Activated effector memory CD4-positive, alpha-beta T cell treated with Interleukin-2 at 50 U/mL for 16 hours (primary cell): ENCODE measurements at regions not wholly inside any gene's neighbourhood (a gene's known extent, or its start where the extent isn't known, plus 50 kb on each side); places are given as distances from the start of the nearest gene placed in this dataset.
"Not testable (repeated sequence)": the region's sequence is repeated elsewhere in the genome, so short reads cannot be mapped to it uniquely, and the experiment has no call there.

Experiments used
- DNase-seq: peaks from one replicate; pipeline ENCODE4 v3.0.0-alpha.2; 2020

- DNase-seq = not testable (repeated sequence)
Observed at GRCh38 chr2:87360927-87361326, 339.3 kb upstream of the PLGLB1 start.

DNA sequence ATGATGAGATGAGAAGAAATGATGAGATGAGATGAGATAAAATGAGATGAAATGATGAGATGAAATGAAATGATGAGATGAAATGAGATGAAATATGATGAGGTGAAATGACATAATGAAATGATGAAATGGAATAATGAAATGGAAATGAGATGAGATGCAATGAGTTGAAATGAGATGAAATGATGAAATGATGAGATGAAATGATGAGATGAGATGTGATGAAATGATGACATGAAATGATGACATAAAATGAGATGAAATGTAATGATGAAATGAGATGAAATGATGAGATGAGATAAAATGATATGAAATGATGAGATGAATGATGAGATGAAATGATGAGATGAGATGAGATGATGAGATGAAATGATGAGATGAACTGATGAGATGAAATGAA is 340.2 kb upstream of the PLGLB1 start:
- DNase-seq = not testable (repeated sequence)

GRCh38 chr2:87364379-87364778 is 342.7 kb upstream of the PLGLB1 start:
- DNase-seq = not testable (repeated sequence)

DNA sequence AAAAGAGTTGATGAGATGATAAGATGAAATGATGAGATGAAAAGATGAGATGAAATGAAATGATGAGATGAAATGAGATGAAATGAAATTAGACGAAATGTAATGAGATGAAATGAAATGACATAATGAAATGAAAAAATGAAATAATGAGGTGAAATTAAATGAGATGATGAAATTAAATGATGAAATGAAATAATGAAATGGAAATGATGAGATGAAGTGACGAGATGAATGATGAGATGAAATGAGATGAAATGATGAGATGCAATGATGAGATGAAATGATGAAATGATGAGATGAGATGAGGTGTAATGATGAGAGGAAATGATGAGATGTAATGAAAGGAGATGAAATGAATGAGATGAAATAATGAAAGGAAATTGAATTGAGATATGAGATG is 343.4 kb upstream of the PLGLB1 start:
- DNase-seq = not testable (repeated sequence)

- not testable (repeated sequence) for DNase-seq
Observed at GRCh38 chr2:87386063-87386560, 361.8 kb upstream of the PLGLB2 start.

DNA sequence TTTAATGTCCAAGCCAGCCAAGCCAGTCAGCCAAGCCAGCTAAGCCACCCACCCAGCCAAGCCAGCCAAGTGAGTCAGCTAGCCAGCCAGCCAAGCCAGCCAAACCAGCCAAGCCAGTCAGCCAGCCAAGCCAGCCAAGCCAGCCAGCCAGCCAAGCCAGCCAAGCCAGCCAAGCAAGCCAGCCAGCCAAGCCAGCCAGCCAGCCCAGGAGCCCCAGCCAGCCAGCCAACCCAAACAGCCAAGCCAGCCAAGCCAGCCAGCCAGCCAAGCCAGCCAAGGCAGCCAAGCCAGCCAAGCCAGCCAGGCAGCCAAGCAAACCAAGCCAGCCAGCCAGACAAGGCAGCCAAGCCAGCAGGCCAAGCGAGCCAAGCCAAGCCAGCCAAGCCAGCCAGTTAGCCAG is 352.1 kb upstream of the PLGLB2 start:
- DNase-seq = not testable (repeated sequence)

GRCh38 chr2:87396551-87397265 is 351.2 kb upstream of the PLGLB2 start:
- not testable (repeated sequence) for DNase-seq

GRCh38 chr2:87397276-87398065 is 350.4 kb upstream of the PLGLB2 start:
- DNase-seq = not testable (repeated sequence)

DNA sequence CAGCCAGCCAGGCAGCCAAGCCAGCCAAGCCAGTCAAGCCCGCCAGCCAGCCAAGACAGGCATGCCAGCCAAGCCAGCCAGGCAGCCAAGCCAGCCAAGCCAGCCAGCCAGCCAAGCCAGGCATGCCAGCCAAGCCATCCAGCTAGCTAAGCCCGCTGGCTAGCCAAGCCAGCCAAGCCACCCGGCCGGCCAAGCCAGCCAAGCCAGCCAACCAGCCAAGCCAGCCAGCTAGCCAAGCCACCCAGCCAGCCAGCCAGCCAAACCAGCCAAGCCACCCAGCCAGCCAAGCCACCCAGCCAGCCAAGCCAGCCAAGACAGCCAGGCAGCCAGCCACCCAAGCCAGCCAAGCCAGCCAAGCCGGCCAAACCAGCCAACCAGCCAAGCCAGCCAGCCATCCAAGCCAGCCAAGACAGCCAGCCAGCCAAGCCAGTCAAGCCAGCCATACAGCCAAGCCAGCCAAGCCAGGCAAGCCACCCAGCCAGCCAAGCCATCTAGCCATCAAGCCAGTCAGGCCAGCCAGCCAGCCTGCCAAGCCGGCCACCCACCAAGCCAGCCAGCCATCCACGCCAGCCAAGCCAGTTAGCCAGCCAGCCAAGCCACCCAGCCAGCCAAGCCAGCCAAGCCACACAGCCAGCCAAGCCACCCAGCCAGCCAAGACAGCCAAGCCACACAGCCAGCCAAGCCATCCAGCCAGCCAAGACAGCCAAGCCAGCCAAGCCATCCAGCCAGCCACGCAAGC is 349.2 kb upstream of the PLGLB2 start:
- not testable (repeated sequence) for DNase-seq

GRCh38 chr2:87401726-87402345 is 346.1 kb upstream of the PLGLB2 start:
- no peak for DNase-seq

GRCh38 chr2:87403893-87404175 is 344.1 kb upstream of the PLGLB2 start:
- no peak for DNase-seq

- DNase-seq = not testable (repeated sequence)
Observed at GRCh38 chr2:87404411-87405255, 343.3 kb upstream of the PLGLB2 start.

DNA sequence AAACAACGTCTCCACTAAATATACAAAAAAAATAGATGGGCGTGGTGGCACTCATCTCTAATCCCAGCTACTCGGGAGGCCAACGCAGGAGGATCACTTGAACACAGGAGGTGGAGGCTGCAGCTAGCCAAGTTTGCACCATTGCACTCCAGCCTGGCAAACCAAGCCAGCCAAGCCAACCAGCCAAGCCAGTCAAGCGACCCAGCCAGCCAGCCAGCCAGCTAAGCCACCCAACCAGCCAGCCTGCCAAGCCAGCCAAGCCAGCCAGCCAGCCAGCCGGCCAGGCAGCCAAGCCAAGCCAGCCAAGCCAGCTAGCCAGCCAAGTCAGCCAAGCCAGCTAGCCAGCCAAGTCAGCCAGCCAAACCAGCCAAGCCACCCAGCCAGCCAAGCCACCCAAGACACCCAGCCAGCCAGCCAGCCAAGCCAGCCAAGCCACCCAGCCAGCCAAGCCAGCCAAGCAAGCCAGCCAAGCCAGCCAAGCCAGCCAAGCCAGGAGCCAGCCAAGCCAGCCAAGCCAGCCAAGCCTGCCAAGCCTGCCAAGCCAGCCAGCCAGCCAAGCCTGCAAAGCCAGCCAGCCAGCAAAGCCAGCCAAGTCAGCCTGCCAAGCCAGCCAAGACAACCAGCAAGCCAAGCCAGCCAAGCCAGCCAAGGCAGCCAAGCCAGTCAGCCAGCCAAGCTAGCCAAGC is 342.2 kb upstream of the PLGLB2 start:
- not testable (repeated sequence) for DNase-seq

GRCh38 chr2:87406406-87407175 is 341.3 kb upstream of the PLGLB2 start:
- DNase-seq = not testable (repeated sequence)

DNA sequence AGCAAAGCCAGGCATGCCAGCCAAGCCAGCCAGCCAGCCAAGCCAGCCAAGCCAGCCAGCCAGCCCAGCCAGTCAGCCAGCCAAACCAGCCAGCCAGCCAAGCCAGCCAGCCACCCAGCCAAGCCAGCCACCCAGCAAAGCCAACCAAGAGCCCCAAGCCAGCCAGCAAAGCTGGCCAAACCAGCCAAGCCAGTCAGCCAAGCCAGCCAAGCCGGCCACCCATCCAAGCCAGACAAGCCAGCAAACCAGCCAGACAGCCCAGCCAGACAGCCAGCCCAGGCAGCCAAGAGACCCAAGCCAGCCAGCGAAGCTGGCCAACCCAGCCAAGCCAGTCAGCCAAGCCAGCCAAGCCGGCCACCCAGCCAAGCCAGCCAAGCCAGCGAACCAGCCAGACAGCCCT is 338.3 kb upstream of the PLGLB2 start:
- not testable (repeated sequence) for DNase-seq

- DNase-seq = not testable (repeated sequence)
Observed at GRCh38 chr2:87410371-87410770, 337.5 kb upstream of the PLGLB2 start.

DNA sequence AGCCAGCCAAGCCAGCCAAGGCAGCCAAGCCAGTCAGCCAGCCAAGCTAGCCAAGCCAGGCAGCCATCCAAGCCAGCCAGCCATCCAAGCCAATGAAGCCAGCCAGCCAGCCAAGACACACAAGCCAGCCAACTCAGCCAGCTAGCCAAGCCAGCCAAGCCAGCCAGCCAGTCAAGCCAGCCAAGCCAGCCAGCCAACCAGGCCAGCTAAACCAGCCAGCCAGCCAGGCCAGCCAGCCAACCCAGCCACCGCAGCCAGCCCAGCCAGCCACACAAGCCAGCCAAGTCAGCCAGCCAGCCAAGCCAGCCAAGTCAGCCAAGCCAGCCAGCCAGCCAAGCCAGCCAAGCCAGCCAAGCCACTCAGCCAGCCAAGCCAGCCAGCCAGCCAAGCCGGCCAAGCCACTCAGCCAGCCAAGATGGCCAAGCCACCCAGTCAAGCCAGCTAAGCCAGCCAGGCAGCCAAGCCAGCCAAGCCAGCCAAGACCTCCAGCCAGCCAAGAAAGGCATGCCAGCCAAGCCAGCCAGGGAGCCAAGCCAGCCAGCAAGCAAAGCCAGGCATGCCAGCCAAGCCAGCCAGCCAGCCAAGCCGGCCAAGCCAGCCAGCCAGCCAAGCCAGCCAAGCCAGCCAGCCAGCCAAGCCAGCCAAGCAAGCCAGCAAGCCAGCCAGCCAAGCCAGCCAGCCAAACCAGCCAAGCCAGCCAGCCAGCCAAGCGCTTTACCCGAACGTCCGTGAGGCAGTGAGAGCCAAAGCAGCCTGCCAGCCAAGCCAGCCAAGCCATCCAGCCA is 335.7 kb upstream of the PLGLB2 start:
- DNase-seq = not testable (repeated sequence)

GRCh38 chr2:87414331-87414730 is 333.6 kb upstream of the PLGLB2 start:
- not testable (repeated sequence) for DNase-seq

GRCh38 chr2:87414795-87415570 is 332.9 kb upstream of the PLGLB2 start:
- DNase-seq = not testable (repeated sequence)
